Neuronal stem cell (in vitro differentiated cells): ENCODE measurements at regions not wholly inside any gene's neighbourhood (a gene's known extent, or its start where the extent isn't known, plus 50 kb on each side); places are given as distances from the start of the nearest gene placed in this dataset.

Source experiments
- DNase-seq: peaks from one replicate; pipeline ENCODE4 v3.0.0-alpha.2; 2013; ENCODE audit warnings: low spot score
- H2AFZ ChIP-seq: one replicate; pipeline ENCODE4 v1.6.1; 2013; ENCODE audit warnings: mild to moderate bottlenecking, low read length, inconsistent platforms
- H2AK5ac ChIP-seq: 2 replicates; pipeline ENCODE4 v1.6.1; 2013; ENCODE audit warnings: low read depth, mild to moderate bottlenecking, inconsistent platforms, low read length, moderate library complexity, mixed read lengths
- H2BK120ac ChIP-seq: 2 replicates; pipeline ENCODE4 v1.6.1; 2013; ENCODE audit warnings: low read depth, mild to moderate bottlenecking, inconsistent platforms, low read length, moderate library complexity, mixed read lengths
- H2BK12ac ChIP-seq: one replicate; pipeline ENCODE4 v1.6.1; 2013; ENCODE audit warnings: low read length, inconsistent platforms
- H2BK15ac ChIP-seq: 2 replicates; pipeline ENCODE4 v1.6.1; 2013; ENCODE audit warnings: mild to moderate bottlenecking, low read length, inconsistent platforms, mixed read lengths
- H2BK5ac ChIP-seq: one replicate; pipeline ENCODE4 v1.6.1; 2013; ENCODE audit warnings: inconsistent platforms, mild to moderate bottlenecking, low read length, moderate library complexity
- H3K14ac ChIP-seq: one replicate; pipeline ENCODE4 v1.6.1; 2013; ENCODE audit warnings: low read length, inconsistent platforms
- H3K18ac ChIP-seq: 2 replicates; pipeline ENCODE4 v1.6.1; 2013; ENCODE audit warnings: low read length, inconsistent platforms
- H3K23ac ChIP-seq: 2 replicates; pipeline ENCODE4 v1.6.1; 2013; ENCODE audit warnings: low read depth, mild to moderate bottlenecking, mixed read lengths, low read length, inconsistent platforms; ENCODE audit not compliant: poor library complexity
- H3K27ac ChIP-seq: replicated peaks from 3 replicates; pipeline ENCODE4 v1.5.1; 2013; ENCODE audit warnings: low read length, inconsistent platforms
- H3K27me3 ChIP-seq, 3 experiments: 2 replicates each; pipeline ENCODE4 v1.6.1; 2013; ENCODE audit warnings: low read length in 3 of 3, mild to moderate bottlenecking in 2 of 3, inconsistent platforms in 1 of 3, low read depth in 1 of 3, mixed read lengths in 1 of 3, moderate library complexity in 1 of 3; ENCODE audit not compliant: control insufficient read depth in 3 of 3, insufficient read depth in 3 of 3
- H3K36me3 ChIP-seq, 2 donors: replicated peaks in 1 of 2; 2 replicates each; pipeline ENCODE4 v1.6.1; 2013; ENCODE audit warnings: low read length in 2 of 2; ENCODE audit not compliant: control insufficient read depth in 2 of 2, insufficient read depth in 2 of 2
- H3K4ac ChIP-seq: 2 replicates; pipeline ENCODE4 v1.6.1; 2013; ENCODE audit warnings: inconsistent platforms, mild to moderate bottlenecking, low read length, moderate library complexity
- H3K4me1 ChIP-seq, 2 donors: 1 replicate in 1 of 2; 2 replicates in 1 of 2; pipeline ENCODE4 v1.6.1; 2013; ENCODE audit warnings: low read length in 2 of 2, low read depth in 1 of 2; ENCODE audit not compliant: control insufficient read depth in 2 of 2, insufficient read depth in 1 of 2
- H3K4me2 ChIP-seq: one replicate; pipeline ENCODE4 v1.6.1; 2013; ENCODE audit warnings: mild to moderate bottlenecking, low read length, inconsistent platforms; ENCODE audit not compliant: insufficient read depth, poor library complexity, severe bottlenecking
- H3K4me3 ChIP-seq, 2 donors: 2 replicates each; pipeline ENCODE4 v1.5.1; 2013; ENCODE audit warnings: low read length in 2 of 2, mild to moderate bottlenecking in 2 of 2, inconsistent platforms in 1 of 2, moderate library complexity in 1 of 2
- H3K79me1 ChIP-seq: one replicate; pipeline ENCODE4 v1.6.1; 2013; ENCODE audit warnings: low read depth, mild to moderate bottlenecking, inconsistent platforms, low read length, moderate library complexity
- H3K9ac ChIP-seq: one replicate; pipeline ENCODE4 v1.6.1; 2013; ENCODE audit warnings: mild to moderate bottlenecking, low read depth, low read length, inconsistent platforms; ENCODE audit not compliant: poor library complexity
- H3K9me3 ChIP-seq, 2 donors: replicated peaks in 1 of 2; 2 replicates each; pipeline versions ENCODE3 to v1.6.1; 2013; ENCODE audit warnings: low read length in 2 of 2, mild to moderate bottlenecking in 2 of 2, inconsistent platforms in 1 of 2, low read depth in 1 of 2, mixed read lengths in 1 of 2, moderate library complexity in 1 of 2; ENCODE audit not compliant: control insufficient read depth in 2 of 2, insufficient read depth in 1 of 2
- H4K8ac ChIP-seq: one replicate; pipeline ENCODE4 v1.6.1; 2013; ENCODE audit warnings: low read depth, mild to moderate bottlenecking, inconsistent platforms, low read length, moderate library complexity
- H4K91ac ChIP-seq: one replicate; pipeline ENCODE4 v1.6.1; 2013; ENCODE audit warnings: low read length, low read depth, mild to moderate bottlenecking, inconsistent platforms; ENCODE audit not compliant: poor library complexity
- WGBS, 2 donors: extraction: QIAGEN DNeasy Blood & Tissue Kit; methylation state at CpG; one replicate each; pipeline ENCODE4 v1.1.7; 2013; ENCODE audit warnings: missing lambda C conversion rate in 2 of 2, mixed read lengths in 1 of 2; ENCODE audit not compliant: insufficient read length in 2 of 2, insufficient replicate concordance in 1 of 2; ENCODE audit errors: extremely low coverage in 2 of 2; 5-methylcytosine and 5-hydroxymethylcytosine counted together

DNA sequence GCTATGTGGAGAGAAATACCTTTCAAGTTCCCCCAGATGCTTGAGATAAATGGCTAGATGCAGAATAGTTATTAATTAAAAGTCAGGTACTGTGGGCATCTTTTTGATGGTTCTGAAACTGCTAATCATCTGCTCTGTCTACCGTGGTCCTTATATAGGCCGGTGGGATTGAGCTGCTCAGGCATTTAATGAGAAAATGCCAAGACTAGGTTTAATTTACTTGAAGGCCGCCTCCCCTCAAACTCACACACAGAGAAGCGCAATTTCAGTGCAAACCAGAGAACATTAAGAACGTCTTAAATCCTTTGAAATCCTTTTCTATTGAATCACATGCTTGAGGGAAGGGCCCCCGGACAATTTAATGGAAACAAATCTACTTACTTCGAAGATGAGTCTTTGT is 136.4 kb upstream of the CRBN start:
- H3K4me1 ChIP-seq, result peaks cover 0 to 3% of the 10 kb centered on the region in 2 donors
- H4K91ac ChIP-seq, result no peak overlapping the region
- H3K36me3 ChIP-seq, result no peaks in the 10 kb centered on the region
- no peak overlapping the region for H3K27ac ChIP-seq
- H2BK120ac ChIP-seq, result no peak overlapping the region
- no peak overlapping the region for H2AFZ ChIP-seq
- no peak overlapping the region for H2AK5ac ChIP-seq
- H3K9ac ChIP-seq, result no peak overlapping the region
- H2BK15ac ChIP-seq, result no peak overlapping the region
- H4K8ac ChIP-seq, result no peak overlapping the region
- H3K27me3 ChIP-seq, result no peaks in the 10 kb centered on the region
- H2BK12ac ChIP-seq, result no peak overlapping the region
- no peaks in the 10 kb centered on the region for H3K79me1 ChIP-seq
- no peaks in the 10 kb centered on the region for H3K9me3 ChIP-seq
- no peak overlapping the region for H3K4me3 ChIP-seq
- no peak overlapping the region for H3K4me2 ChIP-seq
- no peak for DNase-seq
- no CpG with 5 or more reads among the region's 7 CpGs for WGBS, 2 donors
- H3K14ac ChIP-seq, result no peak overlapping the region
- no peak overlapping the region for H3K4ac ChIP-seq
- H2BK5ac ChIP-seq, result no peak overlapping the region
- no peak overlapping the region for H3K18ac ChIP-seq
- no peak overlapping the region for H3K23ac ChIP-seq

DNA sequence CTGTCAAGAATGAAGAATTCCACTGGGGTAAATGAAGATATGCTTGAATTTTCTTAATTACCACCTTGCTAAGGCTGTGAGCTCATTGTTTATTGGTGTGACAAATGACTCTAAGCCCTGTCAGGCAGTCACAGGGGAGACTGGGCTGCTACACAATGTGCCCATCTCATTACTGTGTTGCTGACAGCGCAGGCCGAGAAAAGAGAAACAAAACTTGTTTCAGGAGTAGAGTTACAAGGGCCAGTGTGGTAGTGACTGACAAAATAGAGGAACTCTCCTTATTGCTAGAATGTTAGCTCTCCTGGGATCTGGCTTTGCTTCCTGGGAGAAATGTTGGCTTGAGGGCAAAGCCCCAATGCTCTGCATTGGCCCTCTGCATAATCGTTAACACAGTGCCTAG is 130.4 kb upstream of the CRBN start:
- H3K4me1 ChIP-seq, result peaks cover 0 to 10% of the 10 kb centered on the region in 2 donors
- no peak overlapping the region for H2AFZ ChIP-seq
- no peak overlapping the region for H3K4ac ChIP-seq
- H3K4me2 ChIP-seq, result no peak overlapping the region
- H3K9me3 ChIP-seq, result peaks cover 0 to 2% of the 10 kb centered on the region in 2 donors
- H3K18ac ChIP-seq, result no peak overlapping the region
- no peaks in the 10 kb centered on the region for H3K36me3 ChIP-seq
- H3K4me3 ChIP-seq, result no peak overlapping the region
- no peak overlapping the region for H4K8ac ChIP-seq
- no peak overlapping the region for H3K23ac ChIP-seq
- H2BK120ac ChIP-seq, result no peak overlapping the region
- peak; percentile 33 for DNase-seq
- H3K9ac ChIP-seq, result no peak overlapping the region
- peak overlapping the region; percentile 86 for H3K27ac ChIP-seq
- no CpG with 5 or more reads among the region's 3 CpGs for WGBS, 2 donors
- H2AK5ac ChIP-seq, result no peak overlapping the region
- no peak overlapping the region for H4K91ac ChIP-seq
- no peaks in the 10 kb centered on the region for H3K79me1 ChIP-seq
- H3K14ac ChIP-seq, result no peak overlapping the region
- H2BK15ac ChIP-seq, result no peak overlapping the region
- H2BK5ac ChIP-seq, result no peak overlapping the region
- no peaks in the 10 kb centered on the region for H3K27me3 ChIP-seq
- no peak overlapping the region for H2BK12ac ChIP-seq

DNA sequence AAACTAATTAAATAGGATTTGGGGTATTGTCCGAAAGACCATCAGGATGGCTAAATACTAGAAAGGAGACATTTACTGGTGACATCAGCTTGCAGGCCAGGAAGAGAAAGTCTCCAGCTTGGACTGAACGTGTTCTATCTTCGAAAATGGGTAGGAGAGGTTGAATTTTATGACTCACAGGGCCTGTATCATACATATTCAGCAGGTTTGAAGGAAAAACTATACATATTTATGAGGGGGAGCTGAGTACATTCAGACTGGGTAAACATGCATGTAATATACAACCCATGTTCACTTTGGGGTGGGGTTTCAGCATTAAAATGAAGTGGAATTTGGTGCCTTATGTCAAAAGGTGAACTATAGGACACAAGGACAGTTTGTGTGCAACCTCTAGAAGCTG is 129.3 kb upstream of the CRBN start:
- no CpG with 5 or more reads among the region's 3 CpGs for WGBS, 2 donors
- no peak overlapping the region for H3K4ac ChIP-seq
- H3K18ac ChIP-seq, result no peak overlapping the region
- H3K27ac ChIP-seq, result no peak overlapping the region
- no peak overlapping the region for H2BK5ac ChIP-seq
- no peaks in the 10 kb centered on the region for H3K79me1 ChIP-seq
- no peak overlapping the region for H3K4me2 ChIP-seq
- H3K27me3 ChIP-seq, result no peaks in the 10 kb centered on the region
- H3K23ac ChIP-seq, result no peak overlapping the region
- H3K9me3 ChIP-seq, result peaks cover 0 to 2% of the 10 kb centered on the region in 2 donors
- no peak overlapping the region for H2BK120ac ChIP-seq
- no peak overlapping the region for H4K8ac ChIP-seq
- H2BK12ac ChIP-seq, result no peak overlapping the region
- H3K14ac ChIP-seq, result no peak overlapping the region
- H2AK5ac ChIP-seq, result no peak overlapping the region
- no peak overlapping the region for H3K9ac ChIP-seq
- no peaks in the 10 kb centered on the region for H3K36me3 ChIP-seq
- no peak overlapping the region for H2BK15ac ChIP-seq
- no peak overlapping the region for H2AFZ ChIP-seq
- no peak overlapping the region for H4K91ac ChIP-seq
- DNase-seq, result no peak
- H3K4me1 ChIP-seq, result peaks cover 0 to 10% of the 10 kb centered on the region in 2 donors
- no peak overlapping the region for H3K4me3 ChIP-seq

DNA sequence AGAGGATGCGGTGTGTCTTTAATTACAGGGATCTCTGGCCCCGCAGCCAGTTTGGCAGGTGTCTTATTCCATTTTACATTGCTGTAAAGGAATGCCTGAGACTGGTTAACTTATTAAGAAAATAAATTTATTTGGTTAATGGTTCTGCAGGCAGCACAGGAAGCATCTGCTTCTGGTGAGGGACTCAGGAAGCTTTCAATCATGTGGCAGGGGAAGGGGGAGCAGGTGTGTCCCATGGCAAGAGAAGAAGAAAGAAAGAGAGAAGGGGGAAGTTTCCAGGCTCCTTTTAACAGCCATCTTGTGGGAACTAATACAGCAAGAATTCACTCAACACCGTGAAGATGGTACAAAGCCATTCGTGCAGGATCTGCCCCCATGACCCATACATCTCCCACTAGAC is 128.0 kb upstream of the CRBN start:
- Histone ChIP-seq H3K27ac (no peak overlapping the region), H3K79me1 (no peaks in the 10 kb centered on the region), H3K4ac (no peak overlapping the region), H2BK5ac (no peak overlapping the region), H3K9ac (no peak overlapping the region), H3K36me3 (no peaks in the 10 kb centered on the region), H4K8ac (no peak overlapping the region), H3K4me2 (no peak overlapping the region), H3K9me3 (peaks cover 0 to 2% of the 10 kb centered on the region in 2 donors), H3K27me3 (no peaks in the 10 kb centered on the region), H3K18ac (no peak overlapping the region), H2AK5ac (no peak overlapping the region), H2BK12ac (no peak overlapping the region), H2AFZ (no peak overlapping the region), H3K4me3 (no peak overlapping the region), H2BK15ac (no peak overlapping the region), H4K91ac (no peak overlapping the region), H3K4me1 (peaks cover 0 to 7% of the 10 kb centered on the region in 2 donors), H3K23ac (no peak overlapping the region), H2BK120ac (no peak overlapping the region), H3K14ac (no peak overlapping the region)
- WGBS, 2 donors, result no CpG with 5 or more reads among the region's 4 CpGs
- DNase-seq, result no peak
